PC-3 (cell line): ENCODE measurements at regions not wholly inside any gene's neighbourhood (a gene's known extent, or its start where the extent isn't known, plus 50 kb on each side); places are given as distances from the start of the nearest gene placed in this dataset.

Experiments
- ATAC-seq: fragments of 200-7000 bp; cut with Tn5 transposase; 2 replicates; pipeline ENCODE4 v1.9.1; 2020; ENCODE audit warnings: mild to moderate bottlenecking, moderate library complexity
- BruUV-seq: library from RNA; stranded (reverse); fragments of 400-500 nt; replicated peaks from 2 replicates; lab custom pipeline; 2021; lab: Mats Ljungman, UMichigan
- CTCF ChIA-PET: fragments of 300-600 bp; sonication (Branson Sonifier 250); formaldehyde crosslinking; loops from one replicate; lab custom pipeline; 2022; ENCODE audit warnings: antibody characterized with exemption; lab: Charles Lee
- POLR2A ChIA-PET: fragments of 300-600 bp; sonication (Branson Sonifier 250); formaldehyde crosslinking; loops from one replicate; lab custom pipeline; 2022; ENCODE audit warnings: antibody characterized with exemption; ENCODE audit not compliant: unreplicated experiment; lab: Charles Lee
- DNase-seq: peaks from one replicate; pipeline ENCODE4 v3.0.0-alpha.2; 2015
- H2AFZ ChIP-seq: fragments of 300-600 bp; sonication (generic); 2 replicates; pipeline ENCODE4 v1.6.0; 2016; ENCODE audit warnings: antibody characterized with exemption, low read length
- H3F3A ChIP-seq: fragments of 300-600 bp; sonication (generic); one replicate; pipeline ENCODE4 v1.6.0; 2017; ENCODE audit warnings: antibody characterized with exemption, low read length, control low read depth, mild to moderate bottlenecking; ENCODE audit not compliant: unreplicated experiment
- H3K27ac ChIP-seq: fragments of 300-600 bp; sonication (generic); 2 replicates; pipeline ENCODE4 v1.5.1; 2016; ENCODE audit warnings: mild to moderate bottlenecking, low read length
- H3K27me3 ChIP-seq: fragments of 300-600 bp; sonication (generic); 2 replicates; pipeline ENCODE4 v1.6.1; 2016; ENCODE audit warnings: low read length, mixed read lengths
- H3K36me3 ChIP-seq: fragments of 300-600 bp; sonication (generic); 2 replicates; pipeline ENCODE4 v1.6.1; 2016; ENCODE audit warnings: low read depth, mixed run types, low read length, mixed read lengths
- H3K4me1 ChIP-seq: fragments of 300-600 bp; sonication (generic); 2 replicates; pipeline ENCODE4 v1.5.1; 2016; ENCODE audit warnings: low read length; ENCODE audit not compliant: insufficient read depth
- H3K4me2 ChIP-seq: fragments of 300-600 bp; sonication (generic); 2 replicates; pipeline ENCODE4 v1.6.0; 2016; ENCODE audit warnings: low read length
- H3K4me3 ChIP-seq: fragments of 300-600 bp; sonication (generic); 2 replicates; pipeline ENCODE4 v1.5.1; 2016; ENCODE audit warnings: mild to moderate bottlenecking, low read length, mixed read lengths
- H3K79me2 ChIP-seq: fragments of 300-600 bp; sonication (generic); 2 replicates; pipeline ENCODE4 v1.6.1; 2017; ENCODE audit warnings: low read length, mixed read lengths
- H3K9ac ChIP-seq: fragments of 300-600 bp; sonication (generic); 2 replicates; pipeline ENCODE4 v1.6.0; 2016; ENCODE audit warnings: mild to moderate bottlenecking, low read length
- H3K9me2 ChIP-seq: fragments of 300-600 bp; sonication (generic); replicated peaks from 2 replicates; pipeline ENCODE4 v1.6.1; 2016; ENCODE audit warnings: mixed run types, low read length, mixed read lengths
- H3K9me3 ChIP-seq: fragments of 300-600 bp; sonication (generic); 2 replicates; pipeline ENCODE4 v1.6.1; 2016; ENCODE audit warnings: low read length, mixed read lengths
- H4K20me1 ChIP-seq: fragments of 300-600 bp; sonication (generic); 2 replicates; pipeline ENCODE4 v1.6.1; 2016; ENCODE audit warnings: low read length, mixed read lengths
- EZH2 ChIP-seq: fragments of 300-600 bp; sonication (generic); IDR thresholded peaks from one replicate; pipeline ENCODE4 v1.6.1; 2017; ENCODE audit warnings: antibody characterized with exemption, mild to moderate bottlenecking, low read length; ENCODE audit not compliant: unreplicated experiment
- EZH2phosphoT487 ChIP-seq: fragments of 300-600 bp; sonication (generic); IDR thresholded peaks from 2 replicates; pipeline ENCODE4 v1.6.1; 2018; ENCODE audit warnings: mild to moderate bottlenecking, antibody characterized with exemption, low read length, borderline replicate concordance
- intact Hi-C: fragments of 100-400 bp; cut with micrococcal nuclease; formaldehyde crosslinking; loops from 2 replicates; pipeline ENCODE4 v1.9.0; 2023
- TF ChIP-seq, protein P1 (sequence below): fragments of 300-600 bp; sonication (generic); conservative IDR thresholded peaks from 2 replicates; pipeline ENCODE4 v1.5.1; 2017; ENCODE audit warnings: antibody characterized with exemption, low read depth, mild to moderate bottlenecking, low read length

DNA sequence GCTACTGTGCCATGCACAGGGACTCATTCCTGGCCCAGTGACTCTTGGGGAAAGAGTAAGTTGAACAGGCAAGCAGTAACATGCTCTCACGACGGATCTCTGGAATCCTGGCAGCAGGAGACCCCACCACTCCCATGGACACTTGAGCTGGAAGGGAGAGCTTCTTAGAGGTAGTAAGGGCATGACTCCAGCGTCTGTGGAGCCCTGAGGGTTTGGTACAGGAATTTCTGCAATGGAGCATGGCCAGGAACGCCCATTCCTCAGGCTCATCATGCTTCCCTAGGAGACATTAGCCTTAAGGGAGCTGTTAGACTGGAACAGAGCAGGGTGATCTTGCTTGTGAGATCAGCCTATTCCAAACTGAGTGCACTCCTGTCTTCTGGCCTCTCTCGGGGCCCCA is 212.9 kb downstream of the MAT2B start:
- no peaks in the 10 kb centered on the region for H3K79me2 ChIP-seq
- no peaks in the 10 kb centered on the region for H3K9me2 ChIP-seq
- intact Hi-C loops: no loop called here
- H3K4me1 ChIP-seq: no peaks in the 10 kb centered on the region
- H2AFZ ChIP-seq: no peak overlapping the region
- H3K9ac ChIP-seq: no peak overlapping the region
- BruUV-seq: no TSS peak
- no peaks in the 10 kb centered on the region for H4K20me1 ChIP-seq
- no peaks in the 10 kb centered on the region for H3K9me3 ChIP-seq
- H3K36me3 ChIP-seq: no peaks in the 10 kb centered on the region
- TF ChIP-seq, protein P1, sequence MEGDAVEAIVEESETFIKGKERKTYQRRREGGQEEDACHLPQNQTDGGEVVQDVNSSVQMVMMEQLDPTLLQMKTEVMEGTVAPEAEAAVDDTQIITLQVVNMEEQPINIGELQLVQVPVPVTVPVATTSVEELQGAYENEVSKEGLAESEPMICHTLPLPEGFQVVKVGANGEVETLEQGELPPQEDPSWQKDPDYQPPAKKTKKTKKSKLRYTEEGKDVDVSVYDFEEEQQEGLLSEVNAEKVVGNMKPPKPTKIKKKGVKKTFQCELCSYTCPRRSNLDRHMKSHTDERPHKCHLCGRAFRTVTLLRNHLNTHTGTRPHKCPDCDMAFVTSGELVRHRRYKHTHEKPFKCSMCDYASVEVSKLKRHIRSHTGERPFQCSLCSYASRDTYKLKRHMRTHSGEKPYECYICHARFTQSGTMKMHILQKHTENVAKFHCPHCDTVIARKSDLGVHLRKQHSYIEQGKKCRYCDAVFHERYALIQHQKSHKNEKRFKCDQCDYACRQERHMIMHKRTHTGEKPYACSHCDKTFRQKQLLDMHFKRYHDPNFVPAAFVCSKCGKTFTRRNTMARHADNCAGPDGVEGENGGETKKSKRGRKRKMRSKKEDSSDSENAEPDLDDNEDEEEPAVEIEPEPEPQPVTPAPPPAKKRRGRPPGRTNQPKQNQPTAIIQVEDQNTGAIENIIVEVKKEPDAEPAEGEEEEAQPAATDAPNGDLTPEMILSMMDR: no peak
- TF ChIP-seq EZH2 (no peak), EZH2phosphoT487 (no peak)
- CTCF ChIA-PET: no interaction called here
- H3K27me3 ChIP-seq: no peaks in the 10 kb centered on the region
- H3K4me3 ChIP-seq: no peak overlapping the region
- no peak overlapping the region for H3K4me2 ChIP-seq
- POLR2A ChIA-PET: no interaction called here
- ATAC-seq (no peak), DNase-seq (no peak)
- no peak overlapping the region for H3K27ac ChIP-seq
- no peaks in the 10 kb centered on the region for H3F3A ChIP-seq

- H4K20me1 ChIP-seq: no peaks in the 10 kb centered on the region
- no peak overlapping the region for H2AFZ ChIP-seq
- no peak overlapping the region for H3K9ac ChIP-seq
- H3K4me2 ChIP-seq: no peak overlapping the region
- no peaks in the 10 kb centered on the region for H3K27me3 ChIP-seq
- H3K4me1 ChIP-seq: no peaks in the 10 kb centered on the region
- CTCF ChIA-PET: no interaction called here
- no peaks in the 10 kb centered on the region for H3K36me3 ChIP-seq
- H3K27ac ChIP-seq: no peak overlapping the region
- intact Hi-C loops: no loop called here
- no peak for TF ChIP-seq EZH2phosphoT487
- TF ChIP-seq, protein P1: no peak
- no peak for TF ChIP-seq EZH2
- BruUV-seq: no TSS peak
- H3K79me2 ChIP-seq: no peaks in the 10 kb centered on the region
- ATAC-seq (no peak), DNase-seq (no peak)
- no peak overlapping the region for H3K4me3 ChIP-seq
- no peaks in the 10 kb centered on the region for H3K9me2 ChIP-seq
- POLR2A ChIA-PET: no interaction called here
- no peaks in the 10 kb centered on the region for H3K9me3 ChIP-seq
- H3F3A ChIP-seq: no peaks in the 10 kb centered on the region
Observed at GRCh38 chr5:163724305-163724704, 218.9 kb downstream of the MAT2B start.

DNA sequence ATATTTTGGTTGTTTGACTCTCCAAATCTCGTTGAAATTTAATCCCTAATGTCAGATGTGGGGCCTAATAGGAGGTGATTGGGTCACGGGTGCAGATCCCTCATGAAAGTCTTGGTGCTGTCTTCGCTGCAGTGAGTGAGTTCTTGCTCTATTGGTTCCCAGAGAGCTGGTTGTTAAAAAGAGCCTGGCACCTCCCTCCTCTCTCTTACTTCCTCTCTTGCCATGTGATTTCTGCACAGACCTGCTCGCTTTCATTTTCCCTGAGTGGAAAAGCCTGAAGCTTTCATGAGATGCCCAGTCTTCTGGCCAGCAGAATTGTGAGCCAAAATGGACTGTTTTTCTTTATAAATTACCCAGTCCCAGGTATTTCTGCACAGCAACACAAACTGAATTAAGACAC is 221.6 kb downstream of the MAT2B start:
- Histone ChIP-seq H3K4me1 (no peaks in the 10 kb centered on the region), H3K27ac (no peak overlapping the region), H3K9me3 (no peaks in the 10 kb centered on the region), H3K9ac (no peak overlapping the region), H3K27me3 (no peaks in the 10 kb centered on the region), H3K79me2 (no peaks in the 10 kb centered on the region), H4K20me1 (no peaks in the 10 kb centered on the region), H3K36me3 (no peaks in the 10 kb centered on the region), H2AFZ (no peak overlapping the region), H3K9me2 (no peaks in the 10 kb centered on the region), H3K4me2 (no peak overlapping the region), H3F3A (no peaks in the 10 kb centered on the region), H3K4me3 (no peak overlapping the region)
- ChIA-PET CTCF (no interaction called here), POLR2A (no interaction called here)
- ATAC-seq (no peak), DNase-seq (no peak)
- TF ChIP-seq, protein P1: no peak
- TF ChIP-seq EZH2phosphoT487 (no peak), EZH2 (no peak)
- BruUV-seq: no TSS peak
- intact Hi-C loops: no loop called here
